GM18511 (cell line): ENCODE measurements at regions not wholly inside any gene's neighbourhood (a gene's known extent, or its start where the extent isn't known, plus 50 kb on each side); places are given as distances from the start of the nearest gene placed in this dataset.
A peak's percentile ranks its signal among the peaks of the same experiment; 100 is the strongest.

Experiments used
- ATAC-seq: cut with Tn5 transposase; IDR thresholded peaks from one replicate; pipeline ENCODE4 v1.9.1; 2021; ENCODE audit warnings: mild to moderate bottlenecking, moderate library complexity; ENCODE audit not compliant: unreplicated experiment

DNA sequence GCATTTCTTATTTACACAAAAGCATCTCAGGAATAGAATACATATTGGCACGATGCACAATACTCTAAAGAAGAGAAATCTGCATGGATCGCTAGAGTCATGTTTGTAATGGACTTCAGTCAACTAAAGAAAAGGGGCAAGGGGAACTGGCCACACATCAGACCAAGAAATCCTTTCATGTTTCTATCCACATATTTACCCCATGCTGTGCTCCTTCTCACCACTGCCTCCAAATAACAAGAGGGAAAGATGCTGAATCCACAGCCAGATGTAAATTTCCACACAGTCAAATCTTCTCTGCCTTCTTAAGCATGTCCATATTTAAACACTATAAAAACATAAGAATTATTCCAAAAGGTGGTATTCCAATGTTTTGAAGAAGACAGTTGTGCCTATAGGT is 67.6 kb downstream of the COX18 start:
- no peak for ATAC-seq

DNA sequence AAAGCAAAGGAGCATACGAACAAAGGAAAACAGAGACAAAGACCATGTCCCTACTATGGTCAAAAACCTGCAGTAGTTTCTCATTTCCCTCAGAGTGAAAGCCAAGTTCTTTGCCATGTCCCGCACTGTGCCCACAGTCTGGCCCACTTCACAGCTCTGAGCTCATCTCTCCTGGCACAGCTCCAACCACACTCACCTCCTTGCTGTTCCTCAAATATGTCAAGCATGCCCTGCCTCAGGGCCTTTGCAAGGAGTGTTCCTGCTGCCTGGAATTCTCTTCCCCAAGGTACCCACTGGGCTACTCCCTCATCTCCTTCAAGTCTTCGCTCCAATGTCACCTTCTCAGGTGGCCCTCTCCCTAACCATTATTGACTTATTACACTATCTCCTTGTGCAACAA is 72.1 kb downstream of the COX18 start:
- no peak for ATAC-seq

DNA sequence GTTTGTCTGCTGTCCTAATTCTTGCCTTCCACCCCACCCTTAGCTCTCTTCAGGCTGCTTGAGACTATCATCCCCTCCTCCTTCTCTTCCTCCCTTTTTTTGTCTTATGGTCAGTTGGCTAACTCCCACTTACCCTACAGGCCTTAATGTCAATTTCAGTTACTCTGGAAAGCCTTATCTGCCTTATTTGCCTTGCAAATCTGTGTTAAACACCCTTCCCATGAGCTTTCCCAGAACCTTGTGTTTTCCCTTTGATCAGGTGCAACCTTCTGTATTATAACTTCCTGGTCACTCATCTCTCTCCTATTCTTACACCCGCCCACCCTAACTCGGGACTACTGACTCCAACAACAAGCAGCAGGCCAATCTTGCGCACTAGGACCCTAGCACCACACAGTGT is 74.8 kb downstream of the COX18 start:
- no peak for ATAC-seq

DNA sequence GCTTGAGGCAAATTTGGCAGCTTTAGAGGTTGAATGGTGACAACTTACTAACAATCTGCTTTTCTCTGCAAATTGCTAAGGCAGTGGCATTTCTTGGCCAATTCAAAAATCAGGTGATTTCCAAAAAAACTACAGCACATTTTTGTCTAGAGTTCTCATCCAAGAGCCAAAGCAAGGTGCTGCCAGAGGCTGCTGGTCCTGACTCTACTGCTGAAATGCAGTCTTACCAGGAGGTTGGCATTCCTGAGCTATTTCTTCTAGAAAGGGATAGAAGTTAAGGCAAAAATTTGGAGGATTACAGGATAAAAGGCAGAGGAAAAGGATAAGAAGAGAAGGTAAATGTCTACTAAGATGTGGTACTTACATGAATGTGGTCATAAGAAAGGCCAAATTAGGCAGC is 75.6 kb downstream of the COX18 start:
- ATAC-seq, result no peak

DNA sequence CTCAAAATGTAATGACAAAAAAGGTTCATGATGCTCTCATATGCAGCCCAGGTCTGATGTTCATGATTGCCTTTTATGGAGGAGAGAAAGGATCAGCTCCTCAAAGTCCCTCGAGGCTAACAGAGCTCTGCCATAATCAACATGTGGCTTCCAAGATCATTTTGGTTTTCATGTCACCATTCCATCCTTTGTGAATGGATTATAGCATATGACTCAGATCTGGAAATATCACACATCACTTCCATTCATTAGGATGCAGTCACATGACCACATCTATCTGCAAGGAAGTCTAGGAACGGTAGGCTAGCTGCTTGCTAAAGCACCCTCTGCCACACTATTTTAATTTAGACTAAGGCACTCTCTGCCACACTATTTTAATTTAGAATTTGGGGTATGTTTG is 77.6 kb downstream of the COX18 start:
- no peak for ATAC-seq

DNA sequence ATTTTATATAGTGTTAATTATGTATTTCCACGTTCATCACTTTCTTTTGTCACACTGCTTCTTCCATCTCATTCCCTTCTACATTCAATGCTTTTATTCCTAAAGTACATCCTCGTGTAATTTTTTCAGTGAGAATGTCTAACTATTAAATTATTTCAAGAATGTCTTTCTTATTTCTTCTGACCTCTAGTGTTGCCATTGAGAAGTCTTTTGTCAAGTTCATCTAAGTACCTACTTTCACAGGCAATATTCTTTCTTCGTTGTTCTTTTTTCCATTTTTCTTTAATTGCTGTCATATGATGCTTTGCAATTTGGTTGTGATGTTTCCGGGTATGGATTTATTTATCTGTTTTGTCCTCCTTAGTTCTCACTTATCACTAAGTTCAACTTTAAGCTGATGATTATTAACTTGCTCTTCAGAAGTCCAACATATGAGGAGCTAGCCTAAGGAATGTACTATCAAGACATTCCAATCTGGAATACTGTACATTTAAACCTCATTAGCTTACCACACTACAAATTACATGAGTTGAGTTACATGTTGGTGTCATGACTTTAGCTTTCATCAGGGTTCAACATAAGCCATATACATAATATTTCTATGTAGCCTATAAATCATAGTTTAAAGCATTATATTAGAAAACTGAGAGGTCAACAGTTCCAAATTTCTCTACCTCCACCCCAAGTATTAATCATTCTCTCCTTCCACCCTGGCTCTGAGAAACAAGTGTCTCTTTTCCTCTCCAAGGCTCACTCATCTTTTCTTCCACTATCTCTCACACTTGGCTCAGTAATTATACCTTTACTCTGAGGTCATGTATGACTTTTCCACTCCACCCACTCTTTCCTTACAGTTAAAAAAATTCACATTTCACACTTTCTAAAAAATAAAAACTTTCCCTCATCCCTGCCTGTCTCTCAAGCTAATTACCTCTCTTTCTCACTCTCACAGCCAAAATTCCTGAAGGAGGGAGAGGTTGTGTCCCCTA is 81.5 kb downstream of the COX18 start:
- ATAC-seq, result no peak

DNA sequence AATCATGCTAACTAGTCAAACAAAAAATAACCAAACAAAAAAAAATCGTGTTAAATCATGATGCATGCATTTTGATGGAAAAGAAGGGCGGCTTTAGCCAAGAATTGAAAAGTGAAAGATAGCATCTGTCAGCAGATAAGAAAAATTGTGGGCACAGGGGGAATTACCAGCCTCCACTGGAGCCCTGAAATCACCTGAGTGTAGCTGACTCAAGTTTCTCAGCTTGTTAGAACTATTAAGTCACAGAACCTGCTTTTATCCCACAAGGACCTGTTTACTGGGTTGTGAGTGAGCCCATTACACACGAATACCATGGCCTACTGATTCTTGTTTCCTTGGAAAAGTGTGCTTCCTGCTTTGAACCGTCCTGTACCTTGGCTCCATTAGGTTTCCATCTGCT is 85.2 kb downstream of the COX18 start:
- no peak for ATAC-seq

DNA sequence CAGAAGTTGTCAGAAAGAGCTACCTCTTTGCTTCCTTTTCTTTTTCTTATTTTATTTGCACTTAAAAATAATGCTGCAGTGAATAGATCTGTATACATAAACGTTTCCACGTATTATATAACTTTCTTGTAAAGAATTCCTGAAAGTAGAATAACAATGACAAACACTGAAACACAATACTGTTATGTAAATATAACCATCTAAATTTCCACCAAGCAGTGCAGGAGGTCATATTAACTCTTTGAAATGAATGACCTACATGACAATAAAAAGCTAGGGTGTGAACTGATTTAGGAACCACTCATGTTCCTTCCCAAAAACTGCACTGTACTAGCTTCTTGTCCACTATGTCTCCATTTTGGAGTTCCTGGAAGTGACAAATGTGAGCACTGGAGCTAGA is 85.8 kb downstream of the COX18 start:
- no peak for ATAC-seq

DNA sequence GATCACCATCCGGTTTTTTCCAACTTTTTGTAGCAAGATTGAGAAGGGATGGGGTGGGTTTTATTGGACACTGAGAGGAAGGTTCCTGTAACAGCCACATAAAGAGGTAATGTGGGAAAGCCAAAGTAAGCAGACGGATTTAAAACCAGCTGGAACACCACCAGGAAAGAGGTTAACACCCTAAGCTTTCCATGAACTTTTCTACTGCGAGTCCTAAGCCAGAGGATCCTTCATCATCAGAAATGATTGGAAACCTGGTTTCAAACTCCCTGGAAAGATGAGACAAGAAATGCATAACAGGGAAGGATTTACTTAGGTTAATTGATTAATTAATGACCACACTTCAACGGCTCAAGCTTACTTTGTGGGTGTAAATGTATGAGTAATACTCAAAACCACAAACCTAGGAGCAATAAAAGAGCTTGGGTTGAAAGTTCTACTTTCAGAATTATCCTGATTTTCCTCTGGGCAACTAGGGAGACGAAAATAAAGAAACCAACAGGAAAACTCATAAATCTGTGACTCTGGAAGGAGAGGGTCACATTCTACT is 91.5 kb downstream of the COX18 start:
- ATAC-seq, result no peak

DNA sequence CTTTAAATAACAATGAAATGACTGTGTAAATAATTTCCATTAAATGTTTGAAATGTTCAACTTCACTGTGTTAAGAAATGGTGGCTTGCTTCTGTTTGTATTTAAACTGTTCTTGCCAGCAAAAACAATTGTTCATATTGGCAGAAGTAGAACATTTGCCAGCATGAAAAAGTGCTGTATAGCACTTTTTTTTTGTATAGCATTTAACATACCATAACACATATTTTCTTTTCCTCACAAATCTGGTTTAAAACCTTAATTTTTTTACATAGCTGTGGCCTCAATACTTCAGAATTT is 94.1 kb downstream of the COX18 start:
- ATAC-seq, result no peak

DNA sequence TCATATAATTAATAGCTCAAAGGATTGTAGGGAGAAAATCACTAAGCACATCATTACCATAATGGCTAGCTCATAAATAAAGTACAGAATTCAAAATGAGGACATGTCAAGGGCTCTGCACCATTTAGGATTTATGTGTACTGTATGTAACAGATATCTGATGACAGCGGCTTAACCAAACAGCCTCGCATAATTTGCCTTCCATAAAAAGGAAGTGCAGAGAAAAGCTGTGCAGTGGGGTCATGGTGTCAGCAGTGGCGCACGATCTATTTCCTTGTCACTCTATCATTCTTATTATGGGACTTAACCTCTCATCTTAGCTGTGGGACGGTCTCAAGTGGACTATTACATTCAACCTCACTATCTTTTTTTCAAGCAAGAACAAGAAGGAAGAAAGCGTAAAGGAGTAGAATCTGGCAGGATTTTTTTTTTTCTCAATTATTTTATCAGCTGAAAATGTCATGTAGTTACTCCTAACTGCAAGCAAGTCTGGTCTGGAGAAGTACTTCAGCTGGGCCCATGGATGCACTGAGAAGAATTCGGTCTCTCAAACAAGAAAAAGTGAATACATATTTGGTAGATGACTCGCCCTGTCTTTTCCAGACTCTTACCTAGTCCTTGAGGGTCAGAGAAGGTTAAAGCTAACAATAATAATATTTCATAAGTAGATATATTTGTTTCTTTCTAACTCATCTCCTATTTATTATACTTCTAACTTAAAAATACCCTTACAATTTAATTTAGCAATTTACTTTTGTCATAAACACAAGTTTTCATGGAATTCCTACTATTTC is 94.6 kb downstream of the COX18 start:
- no peak for ATAC-seq

DNA sequence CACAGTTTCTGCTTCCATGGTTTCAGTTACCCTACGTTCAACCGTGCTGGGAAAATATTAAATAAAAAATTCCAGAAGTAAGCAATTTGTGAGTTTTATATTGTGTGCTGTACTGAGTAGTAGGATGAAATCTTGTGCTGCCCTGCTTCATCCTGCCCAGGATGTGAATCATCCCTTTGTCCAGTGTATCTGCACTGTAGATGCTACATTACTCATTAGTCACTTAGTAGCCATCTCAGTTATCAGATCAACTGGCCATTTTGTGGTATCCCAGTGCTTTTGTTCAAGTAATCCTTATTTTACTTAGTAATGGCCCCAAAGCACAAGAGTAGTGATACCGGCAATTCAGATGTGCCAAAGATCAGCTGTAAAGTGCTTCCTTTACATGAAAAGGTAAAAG is 97.9 kb downstream of the COX18 start:
- no peak for ATAC-seq

DNA sequence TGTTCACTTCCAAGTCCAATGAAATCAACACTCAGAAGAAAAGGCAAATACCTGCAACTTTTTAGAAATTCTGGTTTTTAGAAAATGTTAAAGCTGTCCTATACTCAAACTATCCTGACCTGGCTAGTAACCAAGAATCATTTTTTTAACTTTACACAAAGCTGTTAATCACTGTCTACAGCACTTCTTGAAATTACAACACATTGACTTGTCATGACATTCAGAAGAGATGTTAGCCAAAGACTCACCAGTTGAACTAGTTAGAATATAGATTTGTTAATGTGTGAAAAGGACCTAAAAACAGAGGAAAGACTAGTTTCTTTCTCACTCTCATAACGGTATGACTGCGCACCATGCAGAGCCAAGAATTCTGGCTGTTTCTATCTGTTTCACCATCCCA is 98.8 kb downstream of the COX18 start:
- ATAC-seq, result no peak

DNA sequence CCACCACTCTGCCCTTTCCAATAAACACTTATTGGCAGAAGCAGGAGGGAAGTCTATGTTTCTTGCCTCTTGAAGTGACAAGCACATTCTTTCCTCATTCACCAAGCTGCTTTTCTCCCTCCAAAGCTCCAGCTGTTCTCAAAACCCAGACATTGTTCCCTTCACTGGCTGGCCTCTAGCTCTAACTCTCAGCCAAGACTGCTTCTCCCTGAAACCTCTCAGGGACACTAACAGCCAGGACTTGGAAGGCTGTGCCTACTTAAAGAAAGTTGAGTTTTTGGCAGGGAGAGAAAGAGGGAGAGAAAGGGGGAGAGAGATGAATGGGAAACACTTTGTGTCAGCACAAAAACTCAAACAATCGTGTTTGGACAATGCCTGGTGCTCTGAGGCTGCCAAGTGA is 99.5 kb downstream of the COX18 start:
- no peak for ATAC-seq

DNA sequence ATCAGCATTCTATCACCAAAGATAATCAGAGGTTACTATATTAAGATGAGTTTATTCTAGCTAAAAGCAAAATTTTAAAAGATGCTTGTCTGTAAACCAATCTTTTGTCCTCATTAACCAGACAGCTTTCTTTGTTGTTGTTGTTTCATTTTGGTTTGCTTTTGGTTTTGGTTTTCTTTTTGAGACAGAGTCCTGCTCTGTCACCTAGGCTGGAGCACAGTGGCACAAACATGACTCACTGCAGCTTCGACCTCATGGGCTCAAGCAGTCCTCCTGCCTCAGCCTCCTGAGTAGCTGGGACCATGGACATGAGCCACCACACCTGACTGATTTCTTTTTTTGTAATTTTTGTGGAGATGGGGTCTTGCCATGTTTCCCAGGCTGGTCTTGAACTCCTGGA is 102.9 kb downstream of the COX18 start:
- peak; percentile 73 for ATAC-seq

DNA sequence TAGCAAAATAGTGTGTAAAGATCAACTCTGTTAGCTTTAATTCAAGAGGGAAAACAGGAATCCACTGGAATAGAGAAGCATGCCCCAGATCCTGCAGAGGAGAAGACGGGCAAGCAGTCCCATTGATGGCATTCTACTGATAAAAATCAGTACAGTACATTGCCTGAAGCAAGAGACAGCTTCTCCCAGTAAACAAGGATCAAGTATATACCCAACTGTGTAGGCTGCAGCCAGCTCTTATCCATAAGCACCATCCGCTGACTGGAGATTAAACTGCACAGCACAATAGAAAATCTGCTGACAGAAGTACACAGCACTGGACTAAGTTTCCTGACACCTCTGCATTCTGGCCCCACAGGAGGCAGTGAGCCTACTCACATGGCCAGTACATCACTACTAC is 110.1 kb downstream of the COX18 start:
- no peak for ATAC-seq

DNA sequence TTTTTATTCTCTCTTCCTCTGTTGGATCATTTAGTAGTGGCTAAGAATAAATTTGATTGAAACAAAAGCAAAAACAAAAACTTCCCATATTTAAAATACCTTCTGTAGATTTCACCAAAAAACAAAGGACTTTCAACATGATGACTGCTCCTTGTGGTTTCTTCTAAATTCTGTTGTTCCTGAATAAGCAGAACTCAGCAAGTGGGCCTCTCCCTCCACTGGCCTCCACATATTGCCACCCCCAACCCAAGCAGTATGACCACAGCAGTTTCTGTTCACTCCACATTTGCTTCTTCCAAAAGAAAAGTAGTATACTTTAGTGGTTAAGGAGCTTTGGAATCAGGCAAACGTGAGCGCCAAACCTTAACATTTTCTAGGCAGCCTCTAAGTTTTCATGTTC is 114.7 kb downstream of the COX18 start:
- ATAC-seq, result no peak

DNA sequence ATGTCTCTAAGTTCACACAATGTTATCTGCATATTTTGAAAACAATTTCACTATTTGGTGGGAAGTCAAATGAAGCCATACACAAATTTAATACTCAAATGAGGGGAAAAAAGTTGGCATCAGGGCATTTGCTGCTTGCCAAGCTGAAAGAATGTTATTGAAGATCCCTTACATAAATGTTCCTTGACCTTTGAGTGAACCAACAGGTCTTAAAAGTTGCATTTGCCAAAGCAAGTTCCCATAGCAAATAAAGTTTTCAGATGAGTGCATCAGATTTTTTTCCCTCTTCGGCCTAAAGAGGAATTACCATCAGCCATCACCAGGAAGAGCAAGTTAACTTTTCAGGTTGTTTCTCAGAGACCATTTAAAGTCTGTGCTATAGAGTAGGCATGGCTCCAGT is 115.9 kb downstream of the COX18 start:
- no peak for ATAC-seq

DNA sequence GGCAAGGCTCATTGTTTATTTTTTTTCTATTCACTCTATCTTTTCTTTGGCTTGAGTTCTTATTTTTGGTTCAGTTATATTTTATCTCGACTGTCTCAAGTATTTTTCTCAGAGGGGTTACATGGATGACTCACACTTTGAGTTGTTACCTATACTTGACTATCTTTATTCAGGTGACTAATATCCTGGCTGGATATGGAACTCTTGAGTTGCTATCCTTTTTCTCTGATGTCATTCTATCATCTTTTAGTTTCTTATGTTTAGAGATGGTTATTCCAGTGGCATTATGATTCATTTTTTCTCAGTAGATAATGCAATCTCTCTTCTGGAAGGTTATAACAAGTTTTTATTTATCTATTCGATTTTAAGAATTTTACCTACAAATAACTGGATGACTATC is 117.9 kb downstream of the COX18 start:
- ATAC-seq, result no peak

DNA sequence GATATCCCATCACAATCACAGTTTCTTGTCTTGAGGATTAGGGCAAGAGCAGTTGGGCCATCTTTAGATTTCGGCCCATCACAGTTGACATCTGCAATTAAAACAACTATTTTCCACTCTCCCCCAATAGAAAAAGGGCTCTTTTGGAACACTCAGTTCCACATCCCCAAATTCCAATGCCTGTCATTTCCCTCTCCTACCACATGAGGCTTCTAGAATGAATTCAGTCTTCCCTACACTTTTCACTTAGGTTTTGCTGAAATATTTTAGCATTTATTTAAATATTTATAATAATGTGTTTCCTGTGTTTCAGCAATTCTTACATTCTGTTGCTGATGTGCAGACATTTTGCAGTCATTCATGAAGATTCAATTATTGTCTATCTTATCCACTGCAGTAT is 118.4 kb downstream of the COX18 start:
- no peak for ATAC-seq

DNA sequence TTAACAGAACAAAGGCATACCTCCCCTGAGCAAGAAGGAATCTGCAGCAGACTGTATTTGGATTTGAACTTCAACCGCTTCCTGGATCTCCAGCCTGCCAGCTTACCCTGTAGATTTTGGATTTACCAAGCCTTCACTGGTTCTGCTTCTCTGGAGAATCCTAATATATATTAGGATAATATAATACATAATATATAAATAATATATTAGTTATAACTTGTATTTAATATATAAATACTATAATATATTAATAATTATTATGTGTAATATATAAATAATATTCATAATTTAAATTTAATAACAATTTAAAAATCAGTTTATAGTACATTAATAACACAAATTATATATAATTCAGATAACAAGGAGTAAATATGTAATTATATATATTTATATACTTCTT is 121.4 kb downstream of the COX18 start:
- no peak for ATAC-seq

DNA sequence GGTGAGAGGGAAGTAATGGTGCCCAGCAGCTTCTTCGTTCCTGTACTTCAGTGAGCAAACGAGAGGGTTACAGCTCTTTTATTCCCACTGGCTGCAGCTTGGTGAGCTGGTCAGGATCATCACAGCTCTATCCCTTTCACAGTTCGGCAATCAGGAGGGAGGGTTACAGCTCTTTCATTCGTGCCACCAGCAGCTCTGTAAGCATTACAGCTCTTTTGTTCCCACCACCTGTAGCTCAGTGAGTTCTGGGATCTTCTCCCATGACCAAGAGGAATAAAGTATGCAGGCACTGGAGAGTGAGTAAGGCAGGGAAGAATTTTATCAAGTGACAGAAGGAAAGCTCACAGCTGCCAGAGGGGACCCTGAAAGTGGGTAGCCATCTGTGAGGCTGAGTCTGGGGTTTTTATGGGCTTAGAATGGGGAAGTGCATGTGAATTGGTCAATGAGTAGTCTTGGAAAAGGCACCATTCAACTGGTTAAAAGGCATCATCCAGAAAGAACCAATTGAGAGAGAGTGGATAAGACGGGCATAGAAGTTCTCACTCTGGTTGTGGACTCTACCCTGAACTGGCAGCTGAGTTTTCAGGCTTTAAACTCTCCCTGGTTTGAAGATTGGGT is 123.7 kb downstream of the COX18 start:
- no peak for ATAC-seq
